ENCODE measurements at regions not wholly inside any gene's neighbourhood (a gene's known extent, or its start where the extent isn't known, plus 50 kb on each side); places are given as distances from the start of the nearest gene placed in this dataset.

DNA sequence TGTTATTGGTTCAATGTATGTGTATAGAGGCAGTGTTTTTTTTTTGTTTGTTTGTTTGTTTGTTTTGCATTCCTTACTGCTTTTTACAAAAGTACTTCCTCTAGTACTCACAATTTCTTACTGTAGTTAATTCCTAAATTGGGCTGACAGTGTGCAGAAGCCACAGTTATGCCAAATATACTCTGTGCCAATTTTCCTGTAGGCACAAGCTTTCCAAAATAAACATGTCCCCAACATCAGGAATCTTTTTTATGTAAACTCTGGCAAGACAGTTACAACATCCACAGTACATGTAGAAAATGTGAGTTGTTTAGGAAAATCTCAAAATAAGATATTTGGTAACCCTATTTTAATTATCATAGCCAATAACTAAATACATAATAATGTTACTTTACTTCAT, 161.6 kb upstream of the TSLP start:
- ATAC-seq, result peak; percentile 59
- TF ChIP-seq, protein P1, sequence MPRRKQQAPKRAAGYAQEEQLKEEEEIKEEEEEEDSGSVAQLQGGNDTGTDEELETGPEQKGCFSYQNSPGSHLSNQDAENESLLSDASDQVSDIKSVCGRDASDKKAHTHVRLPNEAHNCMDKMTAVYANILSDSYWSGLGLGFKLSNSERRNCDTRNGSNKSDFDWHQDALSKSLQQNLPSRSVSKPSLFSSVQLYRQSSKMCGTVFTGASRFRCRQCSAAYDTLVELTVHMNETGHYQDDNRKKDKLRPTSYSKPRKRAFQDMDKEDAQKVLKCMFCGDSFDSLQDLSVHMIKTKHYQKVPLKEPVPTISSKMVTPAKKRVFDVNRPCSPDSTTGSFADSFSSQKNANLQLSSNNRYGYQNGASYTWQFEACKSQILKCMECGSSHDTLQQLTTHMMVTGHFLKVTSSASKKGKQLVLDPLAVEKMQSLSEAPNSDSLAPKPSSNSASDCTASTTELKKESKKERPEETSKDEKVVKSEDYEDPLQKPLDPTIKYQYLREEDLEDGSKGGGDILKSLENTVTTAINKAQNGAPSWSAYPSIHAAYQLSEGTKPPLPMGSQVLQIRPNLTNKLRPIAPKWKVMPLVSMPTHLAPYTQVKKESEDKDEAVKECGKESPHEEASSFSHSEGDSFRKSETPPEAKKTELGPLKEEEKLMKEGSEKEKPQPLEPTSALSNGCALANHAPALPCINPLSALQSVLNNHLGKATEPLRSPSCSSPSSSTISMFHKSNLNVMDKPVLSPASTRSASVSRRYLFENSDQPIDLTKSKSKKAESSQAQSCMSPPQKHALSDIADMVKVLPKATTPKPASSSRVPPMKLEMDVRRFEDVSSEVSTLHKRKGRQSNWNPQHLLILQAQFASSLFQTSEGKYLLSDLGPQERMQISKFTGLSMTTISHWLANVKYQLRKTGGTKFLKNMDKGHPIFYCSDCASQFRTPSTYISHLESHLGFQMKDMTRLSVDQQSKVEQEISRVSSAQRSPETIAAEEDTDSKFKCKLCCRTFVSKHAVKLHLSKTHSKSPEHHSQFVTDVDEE (CRISPR knock-in tag; IDR thresholded peaks at IDR 0.05), result peak; percentile 45; the same call in 1 of the 2 replicates
- TF ChIP-seq GLIS3 (CRISPR knock-in tag; IDR thresholded peaks at IDR 0.05), result no peak
- 0 out of 2 replicates have a peak, but pooled peaks have one; percentile 13 for TF ChIP-seq TCF4 (CRISPR knock-in tag; IDR thresholded peaks at IDR 0.05; ENCODE audit: borderline replicate concordance)
- peak; percentile 67 for TF ChIP-seq ISL1 (CRISPR knock-in tag; IDR thresholded peaks at IDR 0.05)

DNA sequence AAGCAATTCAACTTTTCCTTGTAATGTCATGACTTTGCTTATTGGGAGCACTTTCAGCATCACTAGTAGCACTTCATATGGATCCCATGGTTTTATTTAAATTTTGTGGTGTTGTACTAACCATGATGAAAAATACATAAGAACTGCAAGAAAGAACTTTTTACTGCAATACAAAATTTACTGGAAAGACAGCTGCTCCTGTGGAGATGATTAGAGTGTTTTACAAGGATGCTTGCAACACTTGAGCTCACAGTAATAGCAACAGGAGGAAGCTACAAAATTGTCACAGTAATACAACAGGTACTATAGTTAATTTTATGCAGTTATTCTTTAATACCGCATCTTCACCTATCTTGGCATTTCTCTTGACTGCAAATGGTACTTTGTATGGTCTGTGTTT, 158.3 kb upstream of the TSLP start:
- no peak for TF ChIP-seq ZC3H10 (CRISPR knock-in tag; IDR thresholded peaks at IDR 0.05)
- no peak for TF ChIP-seq ISL1 (CRISPR knock-in tag; IDR thresholded peaks at IDR 0.05)
- no peak for TF ChIP-seq CSDC2 (CRISPR knock-in tag; IDR thresholded peaks at IDR 0.05)
- ATAC-seq, result no peak

DNA sequence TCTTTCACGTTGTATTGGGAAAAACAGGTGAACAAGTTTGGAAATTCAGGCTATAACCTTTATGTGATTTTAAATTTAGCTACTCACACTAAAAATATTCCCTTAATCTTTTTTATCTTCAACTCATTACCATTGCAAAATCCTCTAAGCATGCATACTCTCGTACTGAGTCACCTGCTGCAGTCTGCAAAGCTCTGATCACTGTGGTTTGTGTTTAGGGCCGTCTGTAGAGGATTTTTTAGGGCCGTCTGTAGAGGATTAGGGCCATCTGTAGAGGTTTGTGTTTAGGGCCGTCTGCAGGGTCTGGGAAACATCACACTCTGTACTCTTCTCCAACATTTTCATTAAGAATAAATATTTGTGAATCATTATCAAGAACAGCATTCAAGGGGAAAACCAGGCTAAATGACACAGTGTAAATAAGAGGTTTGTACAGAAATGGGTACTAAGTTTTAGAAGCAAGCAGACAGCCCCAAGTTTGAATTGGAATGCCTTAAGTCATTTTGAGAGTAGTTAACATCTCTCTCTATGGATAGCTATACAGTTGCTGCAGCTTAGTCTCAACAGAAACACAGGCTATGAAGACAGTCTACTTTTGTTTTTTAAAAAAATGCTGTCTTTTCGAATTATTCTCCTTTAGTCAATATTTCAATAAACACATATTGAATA, 155.0 kb upstream of the TSLP start:
- TF ChIP-seq OSR1 (CRISPR knock-in tag; IDR thresholded peaks at IDR 0.05), result no peak
- no peak for TF ChIP-seq CSDC2 (CRISPR knock-in tag; IDR thresholded peaks at IDR 0.05)
- peak; percentile 86 for TF ChIP-seq ISL1 (CRISPR knock-in tag; IDR thresholded peaks at IDR 0.05)
- no peak for TF ChIP-seq ARNTL (CRISPR knock-in tag; IDR thresholded peaks at IDR 0.05; ENCODE audit: borderline replicate concordance, low read depth)
- TF ChIP-seq RARB (CRISPR knock-in tag; IDR thresholded peaks at IDR 0.05), result no peak
- TF ChIP-seq, protein P2, sequence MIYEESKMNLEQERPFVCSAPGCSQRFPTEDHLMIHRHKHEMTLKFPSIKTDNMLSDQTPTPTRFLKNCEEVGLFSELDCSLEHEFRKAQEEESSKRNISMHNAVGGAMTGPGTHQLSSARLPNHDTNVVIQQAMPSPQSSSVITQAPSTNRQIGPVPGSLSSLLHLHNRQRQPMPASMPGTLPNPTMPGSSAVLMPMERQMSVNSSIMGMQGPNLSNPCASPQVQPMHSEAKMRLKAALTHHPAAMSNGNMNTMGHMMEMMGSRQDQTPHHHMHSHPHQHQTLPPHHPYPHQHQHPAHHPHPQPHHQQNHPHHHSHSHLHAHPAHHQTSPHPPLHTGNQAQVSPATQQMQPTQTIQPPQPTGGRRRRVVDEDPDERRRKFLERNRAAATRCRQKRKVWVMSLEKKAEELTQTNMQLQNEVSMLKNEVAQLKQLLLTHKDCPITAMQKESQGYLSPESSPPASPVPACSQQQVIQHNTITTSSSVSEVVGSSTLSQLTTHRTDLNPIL (CRISPR knock-in tag; IDR thresholded peaks at IDR 0.05; ENCODE audit: low read depth), result peak; percentile 57; the same call in 1 of the 2 replicates
- TF ChIP-seq, protein P3, sequence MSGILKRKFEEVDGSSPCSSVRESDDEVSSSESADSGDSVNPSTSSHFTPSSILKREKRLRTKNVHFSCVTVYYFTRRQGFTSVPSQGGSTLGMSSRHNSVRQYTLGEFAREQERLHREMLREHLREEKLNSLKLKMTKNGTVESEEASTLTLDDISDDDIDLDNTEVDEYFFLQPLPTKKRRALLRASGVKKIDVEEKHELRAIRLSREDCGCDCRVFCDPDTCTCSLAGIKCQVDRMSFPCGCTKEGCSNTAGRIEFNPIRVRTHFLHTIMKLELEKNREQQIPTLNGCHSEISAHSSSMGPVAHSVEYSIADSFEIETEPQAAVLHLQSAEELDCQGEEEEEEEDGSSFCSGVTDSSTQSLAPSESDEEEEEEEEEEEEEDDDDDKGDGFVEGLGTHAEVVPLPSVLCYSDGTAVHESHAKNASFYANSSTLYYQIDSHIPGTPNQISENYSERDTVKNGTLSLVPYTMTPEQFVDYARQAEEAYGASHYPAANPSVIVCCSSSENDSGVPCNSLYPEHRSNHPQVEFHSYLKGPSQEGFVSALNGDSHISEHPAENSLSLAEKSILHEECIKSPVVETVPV (CRISPR knock-in tag; IDR thresholded peaks at IDR 0.05), result no peak
- peak; percentile 43; the same call in 1 of the 2 replicates for TF ChIP-seq TCF4 (CRISPR knock-in tag; IDR thresholded peaks at IDR 0.05; ENCODE audit: borderline replicate concordance)
- TF ChIP-seq, protein P1 (CRISPR knock-in tag; IDR thresholded peaks at IDR 0.05), result no peak
- no peak for TF ChIP-seq BACH2 (CRISPR knock-in tag; IDR thresholded peaks at IDR 0.05; ENCODE audit: borderline replicate concordance)
- TF ChIP-seq ZFP3 (CRISPR knock-in tag; IDR thresholded peaks at IDR 0.05), result no peak
- TF ChIP-seq ZC3H10 (CRISPR knock-in tag; IDR thresholded peaks at IDR 0.05), result no peak
- no peak for TF ChIP-seq GLIS3 (CRISPR knock-in tag; IDR thresholded peaks at IDR 0.05)
- TF ChIP-seq ZFP30 (CRISPR knock-in tag; IDR thresholded peaks at IDR 0.05), result no peak
- no peak for TF ChIP-seq ZNF565 (CRISPR knock-in tag; conservative IDR thresholded peaks at IDR 0.05; ENCODE audit: low read depth)
- no peak for TF ChIP-seq PPARA (CRISPR knock-in tag; IDR thresholded peaks at IDR 0.05; ENCODE audit: borderline replicate concordance)
- TF ChIP-seq SNAI2 (CRISPR knock-in tag; IDR thresholded peaks at IDR 0.05), result no peak
- TF ChIP-seq, protein P4, sequence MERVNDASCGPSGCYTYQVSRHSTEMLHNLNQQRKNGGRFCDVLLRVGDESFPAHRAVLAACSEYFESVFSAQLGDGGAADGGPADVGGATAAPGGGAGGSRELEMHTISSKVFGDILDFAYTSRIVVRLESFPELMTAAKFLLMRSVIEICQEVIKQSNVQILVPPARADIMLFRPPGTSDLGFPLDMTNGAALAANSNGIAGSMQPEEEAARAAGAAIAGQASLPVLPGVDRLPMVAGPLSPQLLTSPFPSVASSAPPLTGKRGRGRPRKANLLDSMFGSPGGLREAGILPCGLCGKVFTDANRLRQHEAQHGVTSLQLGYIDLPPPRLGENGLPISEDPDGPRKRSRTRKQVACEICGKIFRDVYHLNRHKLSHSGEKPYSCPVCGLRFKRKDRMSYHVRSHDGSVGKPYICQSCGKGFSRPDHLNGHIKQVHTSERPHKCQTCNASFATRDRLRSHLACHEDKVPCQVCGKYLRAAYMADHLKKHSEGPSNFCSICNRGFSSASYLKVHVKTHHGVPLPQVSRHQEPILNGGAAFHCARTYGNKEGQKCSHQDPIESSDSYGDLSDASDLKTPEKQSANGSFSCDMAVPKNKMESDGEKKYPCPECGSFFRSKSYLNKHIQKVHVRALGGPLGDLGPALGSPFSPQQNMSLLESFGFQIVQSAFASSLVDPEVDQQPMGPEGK (CRISPR knock-in tag; IDR thresholded peaks at IDR 0.05; ENCODE audit: borderline replicate concordance), result no peak
- TF ChIP-seq, protein P5, sequence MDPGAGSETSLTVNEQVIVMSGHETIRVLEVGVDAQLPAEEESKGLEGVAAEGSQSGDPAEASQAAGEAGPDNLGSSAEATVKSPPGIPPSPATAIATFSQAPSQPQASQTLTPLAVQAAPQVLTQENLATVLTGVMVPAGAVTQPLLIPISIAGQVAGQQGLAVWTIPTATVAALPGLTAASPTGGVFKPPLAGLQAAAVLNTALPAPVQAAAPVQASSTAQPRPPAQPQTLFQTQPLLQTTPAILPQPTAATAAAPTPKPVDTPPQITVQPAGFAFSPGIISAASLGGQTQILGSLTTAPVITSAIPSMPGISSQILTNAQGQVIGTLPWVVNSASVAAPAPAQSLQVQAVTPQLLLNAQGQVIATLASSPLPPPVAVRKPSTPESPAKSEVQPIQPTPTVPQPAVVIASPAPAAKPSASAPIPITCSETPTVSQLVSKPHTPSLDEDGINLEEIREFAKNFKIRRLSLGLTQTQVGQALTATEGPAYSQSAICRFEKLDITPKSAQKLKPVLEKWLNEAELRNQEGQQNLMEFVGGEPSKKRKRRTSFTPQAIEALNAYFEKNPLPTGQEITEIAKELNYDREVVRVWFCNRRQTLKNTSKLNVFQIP (CRISPR knock-in tag; IDR thresholded peaks at IDR 0.05; ENCODE audit: borderline replicate concordance, low read depth), result no peak
- TF ChIP-seq TOX (CRISPR knock-in tag; IDR thresholded peaks at IDR 0.05; ENCODE audit: borderline replicate concordance), result no peak
- no peak for TF ChIP-seq ZNF70 (CRISPR knock-in tag; IDR thresholded peaks at IDR 0.05)
- no peak for TF ChIP-seq ESRRG (CRISPR knock-in tag; IDR thresholded peaks at IDR 0.05)
- no peak for TF ChIP-seq ZNF8 (CRISPR knock-in tag; IDR thresholded peaks at IDR 0.05)
- ATAC-seq, result peak; percentile 93

All from SK-N-SH treated with all-trans-retinoic acid at 6 μM for 48 hours (cell line).